GM18519 (cell line): ENCODE measurements at regions not wholly inside any gene's neighbourhood (a gene's known extent, or its start where the extent isn't known, plus 50 kb on each side); places are given as distances from the start of the nearest gene placed in this dataset.

Source experiments
- ATAC-seq: cut with Tn5 transposase; IDR thresholded peaks from one replicate; pipeline ENCODE4 v1.9.1; 2021; ENCODE audit warnings: mild to moderate bottlenecking, moderate library complexity; ENCODE audit not compliant: unreplicated experiment, low FRiP score

- no peak for ATAC-seq
These were observed 270.2 kb upstream of the RAB6C start for GRCh38 chr2:129709001-129709955.

- ATAC-seq = no peak
These were observed 269.4 kb upstream of the RAB6C start for GRCh38 chr2:129709956-129710598.

DNA sequence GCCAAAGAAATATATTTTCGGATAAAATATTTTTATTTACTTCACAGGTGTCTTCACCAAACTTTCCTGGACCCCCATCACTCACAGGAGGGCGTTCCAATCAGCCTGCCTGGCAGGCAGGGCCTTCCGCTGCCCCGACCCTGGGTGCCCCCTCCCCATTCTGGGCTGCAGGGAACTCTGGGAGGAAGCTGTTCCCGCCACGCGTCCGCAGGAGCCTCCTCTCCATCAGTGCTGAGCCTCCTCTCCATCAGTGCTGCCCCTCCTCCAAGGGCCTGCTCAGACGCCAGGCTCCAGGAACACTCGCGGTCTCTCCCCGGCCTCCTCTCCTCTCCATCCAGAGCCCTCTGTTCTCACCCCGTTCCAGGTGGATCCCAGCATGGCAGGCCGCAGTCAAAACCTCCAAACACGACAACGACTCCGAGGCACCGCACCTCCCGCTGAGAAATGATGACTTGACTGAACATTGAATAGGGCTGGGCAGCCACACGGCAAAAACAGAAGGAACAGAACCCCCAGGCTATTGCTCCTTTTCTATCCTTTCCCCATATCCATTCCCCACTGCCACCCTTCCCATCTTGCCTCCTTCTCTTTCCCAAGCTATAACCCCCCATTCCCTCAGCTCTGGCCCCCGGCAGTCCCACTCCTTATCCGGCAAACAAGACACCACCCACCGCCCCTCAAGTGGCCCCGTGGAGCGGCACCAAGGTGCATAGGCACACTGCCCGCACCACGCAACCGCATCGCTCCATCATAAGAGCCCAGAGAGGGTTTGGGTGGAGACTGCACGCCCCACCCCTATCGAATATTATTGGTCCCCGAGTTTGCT lies 268.6 kb upstream of the RAB6C start:
- ATAC-seq = no peak

DNA sequence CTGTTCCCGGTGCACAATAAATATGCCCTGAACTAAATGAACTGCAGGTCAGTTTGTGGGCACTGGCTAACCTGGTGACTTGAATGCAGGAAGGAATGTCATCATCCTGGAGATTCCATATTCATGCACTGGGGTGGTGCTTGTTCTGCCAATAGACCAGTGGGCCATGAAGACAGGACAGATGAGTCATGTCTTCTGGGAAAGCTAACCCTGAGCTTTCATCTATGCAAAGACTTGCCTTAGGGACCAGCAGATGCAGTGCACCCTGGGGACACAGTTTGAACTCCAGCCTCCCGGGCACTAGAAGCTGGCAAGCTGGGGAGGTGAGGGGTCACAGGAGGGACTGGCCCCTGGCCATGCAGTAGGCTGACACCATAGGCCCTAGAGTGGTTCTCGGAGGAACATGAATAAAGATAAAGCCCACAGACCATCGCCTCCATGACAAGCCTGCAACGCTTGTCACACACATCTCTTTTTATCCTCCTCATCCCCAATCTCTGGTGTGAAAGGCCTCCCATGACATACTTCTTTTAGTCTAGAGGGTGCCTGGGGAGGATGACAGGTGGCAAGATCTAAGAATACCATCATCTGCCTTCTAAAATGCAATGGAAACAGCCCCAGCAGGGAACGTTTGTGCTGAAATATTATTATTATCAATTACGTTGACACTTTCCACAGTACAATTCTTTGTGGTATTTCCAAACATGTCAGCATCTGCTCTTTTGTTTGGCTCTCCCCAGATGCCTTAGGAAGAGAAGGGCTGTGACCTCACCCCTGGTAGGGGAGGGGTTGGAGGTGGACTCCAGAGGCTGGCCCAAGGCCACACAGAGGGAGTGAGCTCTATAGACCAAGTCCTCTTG lies 267.4 kb upstream of the RAB6C start:
- no peak for ATAC-seq

DNA sequence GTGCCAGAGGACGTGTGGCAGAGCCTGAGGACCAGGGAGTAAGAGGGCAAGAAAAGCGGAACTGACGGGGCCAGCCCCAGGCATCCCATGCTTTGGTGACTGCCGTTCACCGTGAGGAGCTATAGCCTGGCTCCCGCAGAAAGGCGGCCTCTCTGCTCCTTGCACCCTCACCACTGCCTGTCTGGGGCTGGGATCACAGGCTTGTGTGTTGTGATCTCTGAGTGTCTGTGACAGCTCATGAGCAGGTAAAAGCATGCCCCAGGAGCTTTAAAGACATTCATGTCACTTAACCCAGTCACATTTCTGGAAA lies 266.8 kb upstream of the RAB6C start:
- ATAC-seq = no peak

DNA sequence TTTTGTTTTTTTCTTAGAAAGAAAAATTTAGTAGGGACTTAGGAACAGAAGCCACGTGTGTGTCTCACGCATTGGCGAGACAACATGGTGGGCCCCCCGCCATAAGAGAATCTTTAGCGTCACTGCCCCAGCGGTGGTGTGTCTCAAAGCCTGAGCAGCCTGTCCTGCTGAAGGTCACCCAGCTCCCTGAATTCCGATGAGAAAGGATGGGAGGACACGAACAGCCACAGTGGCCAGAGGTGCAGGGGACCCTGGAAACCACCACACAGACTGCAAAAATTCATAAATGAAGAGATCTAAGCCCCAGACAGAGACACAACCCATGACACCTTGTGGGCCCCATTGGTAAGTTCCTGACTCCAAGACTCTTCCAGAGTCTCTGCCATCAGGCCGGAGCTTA lies 266.1 kb upstream of the RAB6C start:
- no peak for ATAC-seq

DNA sequence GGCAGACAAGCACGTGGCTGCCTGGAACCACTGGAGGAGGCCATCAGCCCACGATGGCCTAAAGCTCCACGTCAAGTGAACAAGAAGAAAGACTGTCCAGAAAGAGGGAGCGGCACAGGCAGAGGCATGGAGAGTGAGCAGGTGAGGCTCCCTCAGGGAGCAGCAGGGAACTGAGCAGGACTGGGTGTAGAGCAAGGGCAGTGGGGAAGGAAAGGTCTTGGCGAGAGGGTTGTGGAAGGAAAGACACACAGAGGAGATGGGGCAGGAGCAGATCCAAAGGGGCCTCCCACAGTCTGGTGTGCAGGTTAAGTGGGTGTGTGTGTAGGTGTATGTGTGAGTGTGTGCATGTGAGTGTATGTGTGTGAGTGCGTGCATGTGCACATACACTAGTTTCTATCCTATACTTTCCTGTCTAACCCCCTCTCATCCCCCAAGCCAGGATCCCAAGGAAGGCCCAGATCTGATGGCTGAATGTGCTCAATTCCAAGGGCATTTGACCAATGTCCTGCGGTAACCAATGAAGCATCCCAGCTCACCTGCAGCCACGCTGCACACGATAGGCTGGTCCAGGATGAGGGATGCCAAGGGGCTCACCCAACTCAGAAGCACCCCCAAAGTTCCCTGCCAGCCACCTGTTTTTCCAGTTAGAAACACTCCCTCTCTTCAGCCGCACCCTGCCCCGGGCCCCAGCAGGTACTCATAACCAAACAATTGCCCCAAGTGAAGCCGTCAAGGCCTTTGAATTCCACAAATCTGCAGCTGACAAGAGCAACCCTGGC lies 262.5 kb upstream of the RAB6C start:
- no peak for ATAC-seq

DNA sequence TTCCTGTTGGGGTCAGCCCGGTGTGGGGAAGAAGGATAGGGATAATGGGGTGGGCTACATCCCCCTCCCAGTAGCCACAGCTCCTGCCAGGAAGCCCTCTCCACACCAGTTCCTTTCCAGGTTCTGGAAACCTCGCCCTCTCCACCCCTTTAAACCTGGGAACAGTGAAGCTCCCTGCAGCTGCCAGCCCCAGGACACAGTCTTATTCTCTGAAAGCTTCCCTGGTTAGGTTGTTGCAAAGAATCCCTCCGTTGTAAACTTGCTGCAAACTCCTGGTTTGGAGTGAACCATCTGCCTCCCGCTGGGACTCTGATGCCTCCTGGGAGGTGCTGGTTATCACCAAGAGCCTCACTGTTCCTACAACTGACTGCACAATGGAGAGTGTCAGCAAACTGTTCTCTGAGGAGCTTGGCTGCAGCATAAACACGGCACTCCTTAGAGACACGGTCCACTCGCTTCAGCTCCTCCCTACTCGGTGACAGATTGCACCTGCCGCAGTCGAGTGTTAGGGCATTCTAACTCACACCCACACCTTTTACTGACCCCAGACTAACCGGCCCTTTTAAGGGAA lies 261.8 kb upstream of the RAB6C start:
- ATAC-seq = no peak

DNA sequence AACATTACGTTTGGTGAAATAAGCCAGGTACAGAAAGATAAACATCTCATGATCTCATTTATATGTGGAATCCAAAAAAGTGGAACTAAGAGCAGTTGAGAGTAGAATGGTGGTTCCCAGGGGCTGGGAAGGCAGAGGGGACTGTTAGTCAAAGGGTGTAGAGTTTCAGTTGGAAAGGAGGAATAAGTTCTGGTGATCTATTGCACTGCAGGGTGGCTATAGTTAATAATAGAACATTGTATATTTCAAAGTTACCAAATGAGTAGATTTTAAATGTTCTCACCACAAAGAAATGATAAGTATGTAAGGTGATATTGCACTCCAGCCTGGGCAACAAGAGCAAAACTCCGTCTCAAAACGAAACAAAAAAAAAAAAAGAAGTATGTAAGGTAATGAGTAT lies 260.1 kb upstream of the RAB6C start:
- ATAC-seq = no peak

DNA sequence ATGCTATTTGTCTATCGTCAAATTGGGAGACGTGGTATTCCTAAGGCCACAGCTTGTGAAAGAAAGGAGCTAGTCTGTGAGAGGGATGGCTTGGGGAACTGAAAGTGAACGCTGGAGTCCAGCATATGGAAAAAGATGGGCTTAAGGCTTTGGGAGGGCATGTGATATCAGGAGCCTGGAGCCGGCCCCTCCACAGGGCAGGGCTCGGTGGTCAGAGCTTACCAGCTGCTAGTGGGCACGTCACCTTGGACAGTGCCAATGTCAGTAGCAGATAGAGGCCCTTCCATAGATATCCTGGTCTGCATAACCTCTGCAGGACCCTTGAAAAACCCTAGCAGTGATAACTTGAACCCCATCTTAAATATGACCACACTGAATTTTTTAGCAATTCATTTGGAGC lies 259.1 kb upstream of the RAB6C start:
- no peak for ATAC-seq

DNA sequence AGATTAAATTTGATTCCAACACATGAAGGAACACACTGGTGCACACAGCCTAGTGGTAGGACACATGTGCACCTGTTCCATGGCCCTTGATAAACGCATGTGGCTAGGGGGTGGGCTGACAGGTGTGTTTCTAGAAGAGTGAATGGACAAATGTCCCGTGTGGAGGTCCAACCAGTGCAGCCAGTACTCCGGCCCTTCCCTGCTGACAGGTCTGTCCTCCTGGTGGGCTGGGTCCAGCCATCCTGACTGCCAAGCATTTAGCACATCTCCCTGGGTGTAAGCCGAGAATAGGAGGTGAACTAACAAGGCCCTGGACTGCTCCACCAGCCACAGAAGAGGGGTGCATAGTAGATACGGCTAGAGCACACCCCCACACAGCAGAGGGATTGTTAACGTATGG lies 258.7 kb upstream of the RAB6C start:
- ATAC-seq = no peak

DNA sequence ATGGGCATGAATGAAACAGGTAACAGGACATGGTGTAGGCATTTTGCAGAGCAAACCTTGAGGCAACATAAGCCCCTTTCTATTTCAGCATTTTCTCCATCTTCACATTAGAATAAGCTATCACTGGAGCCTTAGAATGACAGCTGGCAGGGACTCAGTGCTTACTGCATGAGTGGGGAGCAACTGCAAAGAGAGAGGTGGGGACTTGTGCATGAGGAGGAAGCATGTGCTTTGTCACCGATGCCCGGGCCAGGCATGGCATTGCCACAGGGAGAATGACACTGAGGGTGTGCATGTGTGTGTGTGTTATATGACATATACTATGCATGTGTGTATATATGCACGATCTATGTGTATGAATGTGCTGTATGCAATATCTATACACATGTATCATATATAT lies 258.2 kb upstream of the RAB6C start:
- ATAC-seq = no peak

DNA sequence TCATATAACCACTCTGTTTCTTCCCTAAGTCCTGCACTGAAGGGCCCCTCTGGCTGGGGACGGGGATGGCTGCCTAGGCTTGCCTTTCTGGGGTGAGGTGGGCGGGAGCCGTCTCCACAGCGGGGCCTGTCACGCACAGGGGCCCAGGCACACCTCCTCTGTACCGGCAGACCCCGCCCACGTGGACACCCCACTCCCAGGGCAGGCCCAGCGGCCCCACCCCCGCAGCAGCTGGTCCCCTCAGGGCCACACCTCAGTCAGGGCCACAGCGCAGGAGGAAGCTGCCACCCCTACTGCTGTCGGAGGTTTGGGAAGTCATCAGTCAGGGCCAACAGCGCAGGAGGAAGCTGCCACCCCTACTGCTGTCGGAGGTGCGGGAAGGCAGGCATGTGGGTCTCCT lies 257.6 kb upstream of the RAB6C start:
- no peak for ATAC-seq

- ATAC-seq = no peak
These were observed 257.0 kb upstream of the RAB6C start for GRCh38 chr2:129722306-129723019.

- no peak for ATAC-seq
These were observed 256.0 kb upstream of the RAB6C start for GRCh38 chr2:129723277-129724020.

- no peak for ATAC-seq
These were observed 255.3 kb upstream of the RAB6C start for GRCh38 chr2:129724021-129724757.

DNA sequence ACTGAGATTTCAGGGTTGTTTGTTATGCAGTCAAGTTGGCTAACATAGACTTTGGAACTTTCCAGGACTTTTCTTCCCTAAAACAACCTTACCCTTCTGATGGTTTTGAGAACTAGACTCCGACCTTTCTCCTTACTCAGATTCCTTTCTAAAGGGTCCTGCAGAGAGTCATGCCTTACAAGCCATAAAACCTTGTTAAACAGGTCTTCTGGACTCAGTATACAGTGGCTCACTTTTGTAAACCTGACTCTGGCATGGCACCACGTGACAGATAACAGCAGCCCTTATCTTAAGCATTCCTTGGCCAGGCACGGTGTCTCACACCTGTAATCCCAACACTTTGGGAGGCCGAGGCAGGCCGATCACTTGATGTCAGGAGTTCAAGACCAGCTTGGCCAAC lies 253.2 kb upstream of the RAB6C start:
- no peak for ATAC-seq
